ENCODE measurements at regions not wholly inside any gene's neighbourhood (a gene's known extent, or its start where the extent isn't known, plus 50 kb on each side); places are given as distances from the start of the nearest gene placed in this dataset.
"Not testable (repeated sequence)": the region's sequence is repeated elsewhere in the genome, so short reads cannot be mapped to it uniquely, and the experiment has no call there.

- no peak for DNase-seq
Observed at GRCh38 chr2:166831930-166832329, 56.4 kb upstream of the XIRP2 start.

GRCh38 chr2:166825914-166826313 is 62.4 kb upstream of the XIRP2 start:
- DNase-seq: no peak

- no peak for DNase-seq
Observed at GRCh38 chr2:166814335-166814734, 73.9 kb upstream of the XIRP2 start.

GRCh38 chr2:166812166-166812891 is 76.0 kb upstream of the XIRP2 start:
- no peak for DNase-seq

- DNase-seq: no peak
Observed at GRCh38 chr2:166805753-166806152, 82.5 kb upstream of the XIRP2 start.

GRCh38 chr2:166803373-166804000 is 84.8 kb upstream of the XIRP2 start:
- DNase-seq: no peak

- DNase-seq: no peak
Observed at GRCh38 chr2:166802475-166802874, 85.8 kb upstream of the XIRP2 start.

GRCh38 chr2:166792808-166793207 is 95.5 kb upstream of the XIRP2 start:
- DNase-seq: no peak

- DNase-seq: no peak
Observed at GRCh38 chr2:166786707-166787106, 101.6 kb upstream of the XIRP2 start.

- DNase-seq: no peak
Observed at GRCh38 chr2:166784296-166784946, 103.9 kb upstream of the XIRP2 start.

- DNase-seq: no peak
Observed at GRCh38 chr2:166775176-166775575, 113.1 kb upstream of the XIRP2 start.

- DNase-seq: no peak
Observed at GRCh38 chr2:166773308-166773949, 114.9 kb upstream of the XIRP2 start.

GRCh38 chr2:166768393-166769123 is 119.7 kb upstream of the XIRP2 start:
- no peak for DNase-seq

- DNase-seq: not testable (repeated sequence)
Observed at GRCh38 chr2:166766769-166767322, 121.4 kb upstream of the XIRP2 start.

- DNase-seq: no peak
Observed at GRCh38 chr2:166766220-166766619, 122.1 kb upstream of the XIRP2 start.

GRCh38 chr2:166765141-166765540 is 123.1 kb upstream of the XIRP2 start:
- DNase-seq: no peak

- DNase-seq: no peak
Observed at GRCh38 chr2:166764702-166765101, 123.6 kb upstream of the XIRP2 start.

GRCh38 chr2:166764216-166764615 is 124.1 kb upstream of the XIRP2 start:
- no peak for DNase-seq

- DNase-seq: no peak
Observed at GRCh38 chr2:166762746-166763145, 125.5 kb upstream of the XIRP2 start.

GRCh38 chr2:166758956-166759355 is 129.3 kb upstream of the XIRP2 start:
- no peak for DNase-seq

GRCh38 chr2:166750624-166751023 is 137.7 kb upstream of the XIRP2 start:
- DNase-seq: no peak

GRCh38 chr2:166744117-166744516 is 144.2 kb upstream of the XIRP2 start:
- DNase-seq: not testable (repeated sequence)

- peak; percentile 3 for DNase-seq
Observed at GRCh38 chr2:166743482-166743881, 144.8 kb upstream of the XIRP2 start.

Data from activated CD4-positive, alpha-beta T cell treated with anti-CD3 and anti-CD28 coated beads for 48 hours (primary cell).